IPS-NIHi7 (cell line): ENCODE measurements at regions not wholly inside any gene's neighbourhood (a gene's known extent, or its start where the extent isn't known, plus 50 kb on each side); places are given as distances from the start of the nearest gene placed in this dataset.
"Not testable (repeated sequence)": the region's sequence is repeated elsewhere in the genome, so short reads cannot be mapped to it uniquely, and the experiment has no call there.

Source experiments
- DNase-seq: peaks from one replicate; pipeline ENCODE4 v3.0.0; 2012; ENCODE audit warnings: mixed read lengths; ENCODE audit errors: extremely low spot score

DNA sequence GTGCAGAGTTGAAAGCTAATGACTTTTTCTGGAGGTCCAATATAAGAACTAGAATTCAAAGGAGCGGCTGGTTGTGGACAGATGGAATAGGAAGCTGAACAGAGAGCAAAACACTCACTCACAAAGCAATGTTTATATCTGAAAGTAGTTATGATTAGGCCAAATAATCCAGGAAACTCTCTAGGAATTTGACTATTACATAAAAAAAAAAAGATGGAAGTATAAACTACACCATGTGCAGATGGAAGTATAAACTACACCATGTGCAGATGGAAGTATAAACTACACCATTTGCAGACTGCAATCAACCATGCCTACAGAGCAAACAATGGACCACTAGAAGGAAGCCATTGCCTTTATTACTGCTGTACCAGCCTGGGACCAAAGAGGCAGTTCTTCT lies 771.1 kb downstream of the BRINP3 start:
- DNase-seq: no peak

DNA sequence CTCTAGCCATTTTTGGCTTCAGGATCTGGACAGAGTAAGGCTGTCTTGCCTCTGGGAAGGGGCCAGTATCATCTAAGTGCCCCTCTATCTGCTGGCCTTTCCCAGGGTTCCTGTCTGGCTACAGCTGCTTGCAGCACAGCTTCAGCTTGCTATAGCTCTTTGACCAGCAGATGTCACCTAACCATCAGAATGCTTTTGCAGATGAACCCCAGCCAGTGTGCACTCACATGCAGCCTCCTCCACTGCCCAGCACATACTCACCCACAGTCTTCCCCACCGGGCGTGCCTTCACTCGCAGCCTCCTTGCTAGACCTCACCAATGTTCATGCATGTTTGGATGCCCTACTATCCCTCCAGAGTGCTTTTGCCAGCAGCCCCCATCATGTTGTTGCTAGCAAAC lies 769.0 kb downstream of the BRINP3 start:
- peak; percentile 27 for DNase-seq

- DNase-seq: not testable (repeated sequence)
Measured at GRCh38 chr1:189718147-189718795, 759.4 kb downstream of the BRINP3 start.

- no peak for DNase-seq
Measured at GRCh38 chr1:189726806-189727205, 750.9 kb downstream of the BRINP3 start.

DNA sequence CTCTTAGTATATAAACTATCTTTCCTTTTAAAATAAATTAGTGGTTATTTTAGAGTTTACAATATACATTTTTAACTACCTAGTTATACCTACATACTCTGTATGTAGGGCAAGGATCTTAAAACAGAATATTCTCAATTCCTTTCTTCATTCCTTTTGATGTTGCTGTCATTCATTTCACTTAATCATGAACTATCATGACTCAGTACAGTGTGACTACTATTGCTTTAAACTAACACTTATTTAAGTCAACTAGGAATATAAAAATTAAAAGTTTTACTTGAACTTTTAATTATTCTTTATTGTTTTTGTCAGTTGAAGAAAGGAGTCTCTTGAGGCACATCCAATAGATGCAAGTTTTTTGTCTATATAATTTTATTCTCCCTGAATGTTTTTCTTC lies 726.4 kb downstream of the BRINP3 start:
- DNase-seq: no peak

GRCh38 chr1:189752461-189752995 lies 725.1 kb downstream of the BRINP3 start:
- DNase-seq: no peak

GRCh38 chr1:189755100-189755499 lies 722.6 kb downstream of the BRINP3 start:
- not testable (repeated sequence) for DNase-seq

DNA sequence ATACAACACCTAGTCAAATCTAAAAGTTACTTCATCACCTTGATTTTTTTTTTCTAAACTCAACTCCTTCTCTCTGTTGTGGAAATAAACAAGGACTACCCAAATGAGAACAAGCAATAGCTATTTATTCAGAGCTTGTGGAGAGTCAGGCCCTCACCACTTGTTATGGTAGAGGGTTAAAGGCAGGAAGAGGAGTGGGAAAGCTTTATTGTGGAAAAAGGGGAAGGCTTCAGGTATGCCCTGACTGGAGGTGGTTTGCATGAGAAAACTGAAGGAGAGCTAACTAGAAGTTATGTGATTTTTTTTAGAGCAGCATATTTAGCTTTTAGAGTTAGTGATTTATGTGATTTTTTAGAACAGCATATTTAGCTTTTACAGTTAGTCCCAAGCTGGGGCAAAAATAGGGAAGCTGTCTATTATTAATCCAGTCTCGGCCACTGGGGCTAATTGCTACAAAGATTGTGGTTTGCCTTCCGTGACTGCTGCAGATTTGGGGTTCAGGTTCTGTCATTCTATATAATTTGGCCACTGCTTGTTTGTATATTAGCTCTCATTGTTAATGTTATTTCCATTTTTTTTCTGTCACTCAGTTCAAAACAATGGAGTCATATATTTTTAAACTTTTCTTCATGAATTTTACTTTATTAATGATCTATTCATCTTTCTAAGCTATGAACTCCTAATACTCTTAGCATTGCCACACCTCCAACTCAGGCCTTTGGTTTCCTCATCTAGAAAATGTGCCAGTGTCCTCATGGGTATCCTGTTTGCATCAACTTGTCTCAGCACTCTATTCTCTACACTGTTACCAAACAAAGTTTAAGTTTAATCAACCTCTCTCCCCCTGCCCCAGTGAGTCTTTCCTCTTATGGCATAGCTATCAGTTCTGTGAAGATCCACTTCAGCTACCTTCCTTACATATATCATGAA lies 713.0 kb downstream of the BRINP3 start:
- DNase-seq: no peak

- no peak for DNase-seq
Measured at GRCh38 chr1:189769448-189769847, 708.2 kb downstream of the BRINP3 start.

DNA sequence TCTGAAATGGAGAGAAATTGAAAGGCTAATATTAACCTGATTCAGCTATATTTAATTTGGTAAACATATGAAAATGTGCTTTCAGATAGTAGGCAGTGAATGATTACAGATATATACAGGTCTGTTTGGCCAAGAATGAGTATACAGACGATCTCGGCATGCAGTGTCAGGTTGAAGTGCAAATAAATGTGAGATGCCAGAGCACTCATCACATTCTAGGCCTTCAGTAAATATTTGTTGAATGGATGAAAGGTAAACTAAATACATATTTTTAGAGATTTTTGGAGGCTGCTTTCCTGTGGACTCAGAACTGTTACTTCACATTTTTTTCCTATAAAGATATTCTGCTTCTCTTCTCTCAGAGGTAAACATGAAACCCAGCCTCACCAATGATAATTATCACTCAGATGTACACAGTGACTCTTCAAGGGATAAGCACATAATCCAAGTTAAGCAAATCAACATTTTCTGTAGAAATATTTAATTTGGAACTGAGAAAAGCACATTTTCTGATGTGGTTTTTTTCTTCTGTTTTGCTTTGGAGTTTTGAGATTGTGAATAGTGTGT lies 702.9 kb downstream of the BRINP3 start:
- DNase-seq: no peak

DNA sequence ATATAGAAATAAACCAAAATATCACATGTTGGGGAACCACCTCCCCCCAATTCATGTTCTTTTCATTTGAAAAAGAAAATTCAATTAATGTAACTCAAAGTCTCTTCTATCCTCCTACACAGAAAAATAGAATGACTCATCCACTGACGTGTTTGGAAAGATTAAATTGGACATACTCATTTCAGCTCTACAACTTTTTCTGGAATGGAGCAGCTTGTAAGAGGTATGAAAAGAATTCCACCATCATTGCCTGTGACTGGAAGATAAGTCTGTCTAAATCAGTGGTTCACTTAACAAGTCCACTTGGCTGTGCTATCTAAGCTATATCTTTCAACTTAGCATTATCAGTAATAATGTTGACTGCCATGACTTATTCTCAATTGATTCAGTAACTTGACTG lies 702.3 kb downstream of the BRINP3 start:
- no peak for DNase-seq

- DNase-seq: no peak
Measured at GRCh38 chr1:189779034-189779433, 698.6 kb downstream of the BRINP3 start.

DNA sequence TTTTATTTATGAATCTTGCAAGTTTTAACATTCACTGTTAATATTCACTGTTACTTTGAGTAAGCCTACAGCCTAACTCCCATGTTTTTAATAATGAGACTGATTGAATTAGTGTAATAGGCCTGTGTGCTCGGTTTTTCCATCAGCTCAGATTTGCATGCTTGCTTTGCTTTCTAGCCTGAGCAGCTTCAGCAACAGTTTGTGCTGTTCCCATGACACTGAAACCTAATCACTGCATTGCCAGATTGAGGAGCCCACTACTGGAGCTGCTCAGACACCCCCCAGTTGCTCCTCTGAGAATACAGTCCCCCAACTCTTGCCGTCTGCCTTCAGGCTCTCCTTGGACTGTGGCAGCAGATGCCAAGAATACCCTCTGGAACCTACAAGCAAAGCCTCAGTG lies 695.4 kb downstream of the BRINP3 start:
- DNase-seq: no peak

GRCh38 chr1:189783456-189783855 lies 694.2 kb downstream of the BRINP3 start:
- DNase-seq: no peak

GRCh38 chr1:189786761-189787160 lies 690.9 kb downstream of the BRINP3 start:
- DNase-seq: no peak

DNA sequence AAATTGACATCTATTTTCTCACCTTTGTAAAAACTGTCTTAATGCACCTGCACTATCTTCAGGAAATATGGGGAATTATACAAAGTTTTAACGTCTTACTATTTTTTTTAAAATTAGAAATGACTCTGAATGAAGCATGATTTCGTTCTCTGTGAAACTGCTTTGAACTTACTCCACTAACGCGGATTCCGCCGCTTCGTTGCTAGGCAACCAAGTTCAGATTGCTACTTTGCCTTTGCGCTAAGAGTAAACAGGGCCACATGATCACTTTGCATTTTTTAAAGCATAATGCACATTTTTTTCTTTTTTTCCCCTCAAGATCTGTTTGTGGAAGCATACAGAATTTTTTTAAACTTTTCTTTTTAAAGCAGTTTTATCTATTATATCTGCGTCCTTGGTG lies 690.5 kb downstream of the BRINP3 start:
- no peak for DNase-seq

DNA sequence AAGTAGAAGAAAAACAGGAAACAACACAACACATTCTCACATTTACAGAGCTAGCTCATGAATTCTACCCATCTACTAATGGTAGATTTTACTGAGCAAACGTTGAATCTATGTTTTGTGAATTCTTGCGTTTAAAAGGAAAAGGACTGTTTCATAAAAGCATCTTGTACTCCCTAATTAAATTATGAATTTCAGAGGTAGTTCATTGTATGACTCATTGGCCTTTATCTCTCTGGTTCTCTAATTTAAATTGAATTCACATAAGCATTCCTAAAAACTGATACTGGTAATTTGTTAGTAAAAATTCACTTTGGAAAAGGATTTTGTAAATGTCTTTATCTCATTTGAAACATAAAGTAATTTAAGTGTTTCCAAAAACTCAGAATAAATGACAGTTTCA lies 687.3 kb downstream of the BRINP3 start:
- no peak for DNase-seq

- DNase-seq: no peak
Measured at GRCh38 chr1:189803364-189803763, 674.3 kb downstream of the BRINP3 start.

DNA sequence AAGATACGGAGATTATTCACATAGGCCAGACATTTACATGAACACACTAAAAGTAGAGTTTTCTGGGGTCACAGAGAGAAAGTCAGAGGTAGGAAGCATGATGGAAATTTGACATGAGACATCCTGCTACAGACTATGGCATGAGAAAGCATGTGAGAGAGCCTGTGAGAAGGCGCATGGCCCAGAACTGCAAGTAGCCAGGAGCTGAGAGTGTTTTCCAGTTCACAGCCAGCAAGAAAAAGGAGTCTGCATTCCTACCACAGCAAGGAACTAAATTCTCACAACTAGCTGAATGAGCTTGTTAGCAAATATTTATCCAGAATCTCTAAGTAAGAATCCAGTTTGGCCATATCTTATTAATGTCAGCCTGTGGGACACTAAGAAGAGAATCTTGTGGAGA lies 673.3 kb downstream of the BRINP3 start:
- DNase-seq: no peak

DNA sequence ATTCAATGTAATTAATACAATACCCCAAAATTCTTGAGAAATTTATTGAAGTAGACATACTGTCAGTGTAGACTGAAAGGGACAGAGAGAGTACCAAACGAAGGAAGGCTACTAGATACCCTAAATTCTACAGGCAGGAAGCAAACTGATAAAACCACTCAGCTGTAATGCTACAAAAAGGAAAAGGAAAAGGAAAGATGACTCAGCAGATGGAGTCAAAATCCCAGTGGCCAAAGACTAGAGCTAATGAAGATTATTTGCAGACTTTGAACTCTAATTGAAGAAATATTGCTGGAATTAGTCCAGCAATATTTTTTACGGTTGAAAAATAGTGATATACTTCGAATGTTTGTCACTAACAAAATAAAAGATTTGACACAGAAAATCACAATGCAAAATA lies 671.9 kb downstream of the BRINP3 start:
- DNase-seq: no peak

- not testable (repeated sequence) for DNase-seq
Measured at GRCh38 chr1:189810639-189811038, 667.0 kb downstream of the BRINP3 start.

- DNase-seq: no peak
Measured at GRCh38 chr1:189811960-189812359, 665.7 kb downstream of the BRINP3 start.

GRCh38 chr1:189816558-189816957 lies 661.1 kb downstream of the BRINP3 start:
- no peak for DNase-seq
